ENCODE measurements at regions not wholly inside any gene's neighbourhood (a gene's known extent, or its start where the extent isn't known, plus 50 kb on each side); places are given as distances from the start of the nearest gene placed in this dataset.

GRCh38 chr21:14613486-14614224, 67.5 kb upstream of the SAMSN1 start:
- TF ChIP-seq CTCF (IDR thresholded peaks at IDR 0.05): no peak
- no peak for TF ChIP-seq MXI1 (IDR thresholded peaks at IDR 0.05; ENCODE audit: low read depth, low read length)
- no peak for TF ChIP-seq REST (IDR thresholded peaks at IDR 0.05; ENCODE audit: low read depth, low read length)
- no peak for TF ChIP-seq SIN3A (IDR thresholded peaks at IDR 0.05; ENCODE audit: borderline replicate concordance, low read depth, low read length)
- no peak for TF ChIP-seq RAD21 (IDR thresholded peaks at IDR 0.05; ENCODE audit: low read length)
- no peak for TF ChIP-seq TCF12 (IDR thresholded peaks at IDR 0.05)

All from SK-N-SH (cell line).